Thymus (tissue), 11 donors: ENCODE measurements at regions not wholly inside any gene's neighbourhood (a gene's known extent, or its start where the extent isn't known, plus 50 kb on each side); places are given as distances from the start of the nearest gene placed in this dataset.
"Not testable (repeated sequence)": the region's sequence is repeated elsewhere in the genome, so short reads cannot be mapped to it uniquely, and the experiment has no call there.

ENCODE experiments used
- DNase-seq, 9 donors: peaks; one replicate each; pipeline ENCODE4 v3.0.0-alpha.2; 2013; ENCODE audit warnings: low spot score in 9 of 9, low read depth in 6 of 9, missing footprints in 1 of 9
- H3K27ac ChIP-seq, 2 donors: one replicate each; pipeline ENCODE4 v1.5.1; 2013; ENCODE audit warnings: control low read depth in 1 of 2, low read depth in 1 of 2, low read length in 1 of 2, mild to moderate bottlenecking in 1 of 2, moderate library complexity in 1 of 2
- H3K27me3 ChIP-seq, 2 donors: one replicate each; pipeline ENCODE4 v1.5.1; 2013; ENCODE audit warnings: low read length in 1 of 2; ENCODE audit not compliant: control insufficient read depth in 2 of 2, insufficient read depth in 1 of 2
- H3K36me3 ChIP-seq, 2 donors: one replicate each; pipeline ENCODE4 v1.5.1; 2013; ENCODE audit warnings: low read length in 1 of 2, mild to moderate bottlenecking in 1 of 2, moderate library complexity in 1 of 2; ENCODE audit not compliant: control insufficient read depth in 2 of 2, insufficient read depth in 2 of 2
- H3K4me1 ChIP-seq, 2 donors: one replicate each; pipeline ENCODE4 v1.5.1; 2013; ENCODE audit warnings: low read length in 2 of 2; ENCODE audit not compliant: control insufficient read depth in 2 of 2, insufficient read depth in 2 of 2
- H3K4me3 ChIP-seq, 2 donors: one replicate each; pipeline ENCODE4 v1.5.1; 2013; ENCODE audit warnings: low read length in 2 of 2, control low read depth in 1 of 2, mild to moderate bottlenecking in 1 of 2
- H3K9me3 ChIP-seq, 2 donors: one replicate each; pipeline ENCODE4 v1.5.1; 2013; ENCODE audit warnings: low read length in 1 of 2, mild to moderate bottlenecking in 1 of 2; ENCODE audit not compliant: control insufficient read depth in 2 of 2, insufficient read depth in 1 of 2
- WGBS: extraction: QIAGEN DNeasy Blood & Tissue Kit; methylation state at CpG from one replicate; pipeline ENCODE4 v1.1.7; 2013; 5-methylcytosine and 5-hydroxymethylcytosine counted together
- donor health status: healthy.

GRCh38 chr2:212794471-212794870 lies 255.9 kb upstream of the ERBB4 start:
- DNase-seq = no peak
- H3K27me3 ChIP-seq = no peaks in the 10 kb centered on the region
- no peaks in the 10 kb centered on the region for H3K36me3 ChIP-seq
- no peaks in the 10 kb centered on the region for H3K4me1 ChIP-seq
- no peak overlapping the region for H3K4me3 ChIP-seq
- H3K9me3 ChIP-seq = no peaks in the 10 kb centered on the region
- H3K27ac ChIP-seq = no peak overlapping the region

DNA sequence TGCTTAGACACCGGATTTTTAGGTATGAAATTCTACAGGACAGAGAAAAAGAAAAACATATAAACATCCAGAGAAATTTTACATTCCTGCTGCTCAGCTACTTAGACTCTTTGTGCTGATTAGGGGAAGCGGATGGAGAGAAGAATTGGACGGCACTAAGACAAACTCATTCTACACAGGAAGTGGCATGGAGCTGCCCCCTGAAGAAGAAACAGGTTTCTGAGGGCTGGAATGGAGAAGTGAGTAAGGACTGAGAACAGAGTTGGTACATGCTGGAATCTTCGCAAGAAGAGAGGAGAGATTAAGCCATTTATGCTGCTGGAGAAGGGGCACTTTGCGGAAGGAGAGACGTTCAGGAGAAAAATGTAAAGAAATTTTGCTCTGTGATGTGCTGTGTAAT lies 253.0 kb upstream of the ERBB4 start:
- H3K4me1 ChIP-seq = no peaks in the 10 kb centered on the region
- H3K27me3 ChIP-seq = no peaks in the 10 kb centered on the region
- 88% methylated on average over 6 of the region's 6 CpGs for WGBS
- H3K36me3 ChIP-seq = no peaks in the 10 kb centered on the region
- DNase-seq = no peak
- H3K9me3 ChIP-seq = no peaks in the 10 kb centered on the region
- no peak overlapping the region for H3K4me3 ChIP-seq
- H3K27ac ChIP-seq = no peak overlapping the region

GRCh38 chr2:212786088-212786487 lies 247.5 kb upstream of the ERBB4 start:
- H3K4me1 ChIP-seq, H3K9me3 ChIP-seq, H3K27me3 ChIP-seq, DNase-seq, H3K36me3 ChIP-seq, H3K4me3 ChIP-seq, H3K27ac ChIP-seq: not testable (repeated sequence)
- 70% methylated on average over 5 of the region's 5 CpGs for WGBS

DNA sequence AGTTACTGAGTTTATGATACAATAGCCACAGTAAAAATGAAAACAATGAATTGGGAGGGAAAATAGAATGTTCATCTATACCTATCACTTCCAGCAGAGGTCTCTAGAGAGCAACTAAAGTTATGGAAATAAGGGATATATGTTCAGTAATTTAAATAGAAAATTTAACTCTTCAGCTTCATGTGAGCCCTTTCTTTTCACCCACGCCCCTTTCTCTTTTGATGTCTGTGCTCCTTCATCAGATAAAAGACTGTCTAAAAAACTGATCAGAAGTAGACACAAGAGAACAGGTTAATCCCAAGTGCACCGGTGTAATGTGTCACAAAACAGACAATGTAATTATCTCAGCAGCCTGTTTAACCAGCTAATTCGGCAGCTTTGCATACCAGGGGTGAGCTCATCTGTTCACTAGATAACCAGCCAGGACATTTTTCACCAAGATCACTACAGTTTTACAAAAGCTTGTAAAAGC lies 238.5 kb upstream of the ERBB4 start:
- peak; percentile 18 to 84 (median 60) for DNase-seq
- no peaks in the 10 kb centered on the region for H3K9me3 ChIP-seq
- WGBS = 16% methylated on average over 3 of the region's 3 CpGs
- H3K4me3 ChIP-seq = peak overlapping the region; percentile 12 to 21
- H3K27me3 ChIP-seq = no peaks in the 10 kb centered on the region
- peaks cover 0 to 11% of the 10 kb centered on the region in 2 donors for H3K4me1 ChIP-seq
- peak overlapping the region in 1 of 2 donors; percentile 39 for H3K27ac ChIP-seq
- H3K36me3 ChIP-seq = no peaks in the 10 kb centered on the region

- Histone ChIP-seq H3K27ac (no peak overlapping the region), H3K9me3 (no peaks in the 10 kb centered on the region), H3K4me3 (no peak overlapping the region), H3K27me3 (no peaks in the 10 kb centered on the region), H3K36me3 (no peaks in the 10 kb centered on the region), H3K4me1 (peaks cover 0 to 8% of the 10 kb centered on the region in 2 donors)
- no peak for DNase-seq
- WGBS = 100% methylated on average over 1 of the region's 1 CpG
Observed at GRCh38 chr2:212773808-212774339, 235.3 kb upstream of the ERBB4 start.

- WGBS = 96% methylated on average over 3 of the region's 3 CpGs
- DNase-seq = no peak
- Histone ChIP-seq H3K4me3 (no peak overlapping the region), H3K36me3 (no peaks in the 10 kb centered on the region), H3K9me3 (no peaks in the 10 kb centered on the region), H3K4me1 (no peaks in the 10 kb centered on the region), H3K27me3 (no peaks in the 10 kb centered on the region), H3K27ac (no peak overlapping the region)
Observed at GRCh38 chr2:212770240-212770639, 231.6 kb upstream of the ERBB4 start.

DNA sequence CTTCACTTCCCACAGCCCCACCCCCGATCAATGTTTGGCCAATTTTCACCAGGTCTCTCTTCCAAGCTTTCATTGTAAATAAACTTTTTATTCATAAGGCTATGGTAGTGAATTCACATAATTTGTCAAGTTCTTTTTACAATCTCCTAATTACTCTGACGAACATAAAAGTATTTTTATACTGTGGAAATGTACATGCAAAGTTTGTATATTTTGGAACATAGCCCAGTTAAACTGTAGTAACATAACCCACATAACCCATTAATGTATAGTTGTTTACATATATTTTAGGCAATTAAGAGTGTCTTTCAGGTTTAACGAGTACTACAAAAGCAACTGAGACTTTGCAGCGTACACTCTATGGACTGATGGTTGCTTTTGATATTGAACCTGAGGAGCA lies 228.3 kb upstream of the ERBB4 start:
- H3K27me3 ChIP-seq = no peaks in the 10 kb centered on the region
- 75% methylated on average over 4 of the region's 4 CpGs for WGBS
- H3K27ac ChIP-seq = no peak overlapping the region
- no peak for DNase-seq
- no peaks in the 10 kb centered on the region for H3K9me3 ChIP-seq
- no peaks in the 10 kb centered on the region for H3K36me3 ChIP-seq
- H3K4me1 ChIP-seq = no peaks in the 10 kb centered on the region
- no peak overlapping the region for H3K4me3 ChIP-seq

- H3K9me3 ChIP-seq = peaks cover 0 to 16% of the 10 kb centered on the region in 2 donors
- H3K27ac ChIP-seq = no peak overlapping the region
- 89% methylated on average over 2 of the region's 2 CpGs for WGBS
- no peaks in the 10 kb centered on the region for H3K4me1 ChIP-seq
- H3K36me3 ChIP-seq = no peaks in the 10 kb centered on the region
- H3K4me3 ChIP-seq = no peak overlapping the region
- no peak for DNase-seq
- no peaks in the 10 kb centered on the region for H3K27me3 ChIP-seq
Observed at GRCh38 chr2:212752730-212753351, 214.2 kb upstream of the ERBB4 start.

DNA sequence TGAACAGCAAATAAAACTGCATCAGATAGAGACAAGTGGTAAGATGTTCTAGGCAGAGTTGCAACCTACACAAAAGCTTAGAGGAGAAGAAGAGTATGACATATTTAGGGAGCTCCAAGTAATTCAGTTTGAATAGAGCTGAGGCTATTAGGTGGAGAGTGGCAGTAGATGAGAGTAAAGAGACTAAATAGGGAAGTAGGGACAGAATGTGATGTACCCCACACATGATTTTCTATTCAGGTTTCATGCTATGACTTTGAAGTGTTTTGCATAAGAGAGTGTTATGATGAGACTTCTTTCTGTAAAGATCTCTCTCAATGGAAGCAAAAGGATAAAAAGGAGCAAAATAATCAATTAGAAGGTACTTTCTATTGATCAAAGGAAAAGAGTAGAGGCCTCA lies 206.8 kb upstream of the ERBB4 start:
- Histone ChIP-seq H3K27ac (no peak overlapping the region), H3K36me3 (no peaks in the 10 kb centered on the region), H3K9me3 (no peaks in the 10 kb centered on the region), H3K4me3 (no peak overlapping the region), H3K27me3 (no peaks in the 10 kb centered on the region), H3K4me1 (no peaks in the 10 kb centered on the region)
- DNase-seq = no peak
